ENCODE measurements at regions not wholly inside any gene's neighbourhood (a gene's known extent, or its start where the extent isn't known, plus 50 kb on each side); places are given as distances from the start of the nearest gene placed in this dataset.

DNA sequence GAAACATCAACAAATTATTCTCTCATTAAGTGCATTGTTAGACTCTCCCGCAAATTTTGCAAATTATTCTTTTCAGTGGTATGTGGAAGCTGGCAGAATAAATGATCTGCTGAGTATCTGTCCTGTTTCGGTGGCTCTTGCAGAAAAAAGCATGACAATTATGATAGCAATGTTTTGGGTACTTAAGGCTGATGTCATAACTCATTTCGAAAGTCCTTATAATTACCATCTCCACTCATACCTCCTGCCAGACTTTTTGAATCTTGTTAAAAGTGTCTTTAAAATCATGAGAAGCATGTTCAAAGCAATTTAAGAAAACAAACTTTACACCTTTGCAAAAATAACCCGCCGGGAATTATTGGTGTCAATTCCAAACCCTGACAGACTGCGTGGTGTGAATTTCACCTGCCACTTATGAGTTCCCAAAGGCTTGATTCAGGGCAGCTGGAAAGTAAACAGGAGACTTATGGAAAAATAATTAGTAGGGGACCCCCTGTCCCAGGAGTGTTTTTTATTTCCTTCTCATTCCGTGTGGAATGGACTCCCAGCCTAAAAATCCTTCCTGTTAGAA lies 87.6 kb upstream of the E2F3 start:
- DNase-seq = no peak

DNA sequence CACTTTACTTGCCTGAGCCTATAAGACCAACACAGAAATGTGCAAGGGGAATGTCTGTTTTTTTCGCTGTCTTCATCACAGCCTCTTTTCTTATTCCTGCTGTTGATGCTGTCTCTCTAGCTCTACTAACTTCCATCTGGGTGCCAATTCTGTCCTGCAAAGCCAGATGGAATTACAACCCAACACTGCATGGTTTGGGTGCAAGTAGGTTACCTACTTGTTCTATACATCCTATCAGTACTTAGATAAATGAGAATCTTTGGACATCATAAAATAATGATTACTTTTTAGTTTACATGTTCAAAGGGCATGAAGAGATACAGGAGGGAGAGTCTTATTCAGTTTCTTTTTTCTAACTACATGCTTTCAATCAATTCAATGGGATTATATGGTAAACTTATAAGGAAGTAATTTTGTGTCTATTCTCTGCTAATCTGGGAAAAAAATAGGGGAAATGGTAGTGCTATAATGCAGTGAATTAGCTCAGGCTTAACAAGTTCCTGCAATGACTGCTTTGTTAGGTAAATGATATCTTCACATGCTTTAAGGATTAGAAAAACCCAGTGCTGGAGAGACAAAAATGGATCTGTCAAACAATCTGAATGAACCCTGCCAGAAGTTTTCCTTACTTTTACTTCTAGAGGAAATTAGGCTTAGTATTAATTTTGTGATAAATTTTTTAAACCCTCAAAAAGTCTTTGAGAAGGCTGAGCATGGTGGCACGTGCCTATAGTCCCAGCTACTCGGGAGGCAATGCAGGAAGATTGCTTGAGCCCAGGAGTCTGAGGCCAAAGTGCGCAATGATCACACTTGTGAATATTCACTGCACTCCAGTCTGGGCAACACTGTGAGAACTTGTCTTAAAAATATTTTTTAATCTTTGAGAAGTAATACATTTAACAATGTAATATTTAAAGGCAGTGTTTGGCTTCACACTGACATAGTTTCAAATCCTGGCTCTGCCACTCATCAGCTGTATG lies 86.5 kb upstream of the E2F3 start:
- no peak for DNase-seq

DNA sequence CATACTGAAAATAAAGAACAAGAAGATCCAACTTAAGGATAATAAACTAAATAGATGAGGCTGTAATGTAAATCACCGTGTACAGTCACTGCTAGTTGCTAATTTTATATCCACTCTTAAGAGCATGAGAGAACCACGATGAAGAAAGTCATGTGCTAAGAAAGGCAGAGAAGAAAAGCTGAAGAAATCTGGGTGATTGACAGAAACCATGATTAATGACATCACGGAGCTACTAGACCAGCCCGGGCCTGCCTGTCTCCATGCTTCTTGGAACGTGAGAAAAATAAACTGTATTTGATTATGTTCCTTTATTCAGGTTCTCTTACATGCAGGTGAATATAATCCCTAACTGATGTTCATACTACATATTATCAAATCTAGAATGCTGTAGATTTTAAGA lies 84.2 kb upstream of the E2F3 start:
- DNase-seq = no peak

DNA sequence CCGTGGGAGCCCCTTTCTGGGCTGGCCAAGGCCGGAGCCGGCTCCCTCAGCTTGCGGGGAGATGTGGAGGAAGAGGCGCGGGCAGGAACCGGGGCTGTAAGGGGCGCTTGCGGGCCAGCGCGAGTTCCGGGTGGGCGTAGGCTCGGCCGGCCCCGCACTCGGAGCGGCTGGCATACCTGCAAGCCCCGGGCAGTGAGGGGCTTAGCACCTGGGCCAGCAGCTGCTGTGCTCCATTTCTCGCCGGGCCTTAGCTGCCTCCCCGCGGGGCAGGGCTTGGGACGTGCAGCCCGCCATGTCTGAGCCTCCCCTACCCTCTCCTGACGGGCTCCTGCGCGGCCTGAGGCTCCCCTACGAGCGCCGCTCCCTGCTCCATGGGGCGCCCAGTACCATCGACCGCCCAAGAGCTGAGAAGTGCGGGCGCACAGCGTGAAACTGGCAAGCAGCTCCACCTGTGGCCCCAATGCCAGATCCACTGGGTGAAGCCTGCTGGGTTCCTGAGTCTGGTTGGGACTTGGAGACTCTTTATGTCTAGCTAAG lies 82.8 kb upstream of the E2F3 start:
- DNase-seq = no peak

DNA sequence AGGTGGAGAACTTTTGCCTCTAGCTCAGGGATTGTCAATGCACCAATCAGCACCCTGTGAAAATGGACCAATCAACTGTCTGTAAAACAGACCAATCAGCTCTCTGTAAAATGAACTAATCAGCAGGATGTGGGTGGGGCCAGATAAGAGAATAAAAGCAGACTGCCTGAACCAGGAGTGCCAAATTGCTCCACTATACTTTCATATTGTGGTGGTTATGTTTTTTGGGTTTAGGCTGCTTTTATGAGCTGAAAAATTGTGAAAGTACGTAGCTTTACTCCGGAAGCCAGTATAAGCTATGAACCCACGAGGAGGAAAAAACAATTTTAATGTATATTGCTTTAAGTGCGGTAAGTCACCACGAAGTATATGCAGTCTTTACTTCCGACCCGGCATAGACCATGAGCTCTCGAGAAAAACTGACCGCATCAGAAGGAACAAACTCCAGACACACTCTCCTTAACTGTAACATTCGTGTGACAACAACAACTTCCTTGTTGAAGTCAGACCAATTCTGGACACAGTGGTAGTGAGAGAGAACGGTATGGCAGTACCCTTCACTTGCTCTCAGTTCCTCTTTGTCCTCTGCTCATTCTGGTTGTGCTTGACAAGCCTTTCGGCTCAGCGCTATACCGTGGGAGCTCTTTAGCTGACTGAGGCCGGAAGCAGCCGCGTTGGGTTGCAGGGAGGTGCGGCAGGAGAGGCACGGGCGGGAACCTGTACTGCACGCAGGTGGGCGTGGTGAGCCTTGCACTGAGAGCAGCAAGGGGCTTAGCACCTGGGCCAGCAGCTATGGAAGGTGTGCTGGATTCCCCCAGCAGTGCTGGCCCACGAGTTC lies 81.9 kb upstream of the E2F3 start:
- no peak for DNase-seq

DNA sequence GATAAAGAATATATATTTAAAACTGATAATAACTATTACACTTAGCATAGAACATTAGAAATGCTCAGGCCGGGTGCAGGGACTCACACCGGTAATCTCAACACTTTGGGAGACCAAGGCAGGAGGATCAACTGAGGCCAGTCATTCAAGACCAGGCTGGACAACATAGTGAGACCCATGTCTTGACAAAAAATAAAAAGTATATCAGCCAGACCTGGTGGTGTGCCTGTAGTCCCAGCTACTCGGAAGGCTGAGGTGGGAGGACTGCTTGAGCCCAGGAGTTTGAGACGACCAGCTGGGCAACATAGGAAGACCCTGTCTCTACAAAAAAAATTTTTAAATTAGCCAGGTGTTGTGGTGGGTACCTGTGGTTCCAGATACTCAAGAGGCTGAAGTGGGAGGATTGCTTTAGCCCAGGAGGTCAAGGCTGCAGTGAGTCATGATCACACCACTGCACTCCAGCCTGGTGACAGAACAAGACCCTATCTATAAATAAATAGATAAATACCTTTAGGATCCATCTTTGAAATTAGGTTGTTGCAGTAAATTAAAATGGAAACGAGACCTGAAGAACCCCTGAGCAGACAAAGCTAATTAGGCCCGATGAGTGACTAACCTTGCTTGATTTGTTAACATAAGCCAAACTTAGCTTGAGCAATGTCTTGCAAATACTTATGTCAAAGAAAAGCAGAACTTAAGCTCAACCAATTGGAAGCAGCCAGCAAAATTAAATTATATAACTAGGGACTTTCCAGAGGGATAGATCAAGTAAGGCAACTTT lies 75.8 kb upstream of the E2F3 start:
- no peak for DNase-seq

DNA sequence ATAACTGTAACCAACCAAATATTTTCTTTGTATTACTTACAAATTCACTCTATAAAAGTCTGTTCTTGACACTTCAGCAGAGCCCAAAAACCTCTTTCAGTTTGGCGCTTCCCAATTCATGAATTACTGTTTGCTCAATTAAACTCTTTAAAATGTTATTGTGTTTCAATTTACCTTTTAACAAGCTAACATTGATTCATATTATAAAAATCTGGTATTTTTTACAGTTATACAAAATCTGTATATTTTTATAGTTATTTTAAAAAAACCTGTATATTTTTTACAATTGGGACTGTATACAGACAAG lies 75.3 kb upstream of the E2F3 start:
- no peak for DNase-seq

DNA sequence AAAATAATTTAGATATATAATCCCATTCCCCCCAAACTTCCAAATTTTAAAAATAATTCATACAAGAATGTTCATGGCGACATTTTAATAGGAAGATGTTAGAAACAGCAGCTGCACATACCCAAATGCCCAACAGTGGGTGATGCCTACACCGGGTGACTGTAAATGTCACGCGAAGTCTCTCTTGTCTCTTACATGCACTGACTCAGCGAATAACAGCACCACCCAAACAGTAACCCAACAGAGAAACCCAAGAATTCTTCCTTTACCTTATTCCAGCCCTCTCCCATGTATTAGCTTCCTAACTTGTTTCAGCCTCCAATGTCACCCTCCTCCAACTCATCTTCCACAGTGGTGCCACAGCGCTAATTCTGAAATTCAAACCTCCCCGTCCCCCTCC lies 74.5 kb upstream of the E2F3 start:
- no peak for DNase-seq

DNA sequence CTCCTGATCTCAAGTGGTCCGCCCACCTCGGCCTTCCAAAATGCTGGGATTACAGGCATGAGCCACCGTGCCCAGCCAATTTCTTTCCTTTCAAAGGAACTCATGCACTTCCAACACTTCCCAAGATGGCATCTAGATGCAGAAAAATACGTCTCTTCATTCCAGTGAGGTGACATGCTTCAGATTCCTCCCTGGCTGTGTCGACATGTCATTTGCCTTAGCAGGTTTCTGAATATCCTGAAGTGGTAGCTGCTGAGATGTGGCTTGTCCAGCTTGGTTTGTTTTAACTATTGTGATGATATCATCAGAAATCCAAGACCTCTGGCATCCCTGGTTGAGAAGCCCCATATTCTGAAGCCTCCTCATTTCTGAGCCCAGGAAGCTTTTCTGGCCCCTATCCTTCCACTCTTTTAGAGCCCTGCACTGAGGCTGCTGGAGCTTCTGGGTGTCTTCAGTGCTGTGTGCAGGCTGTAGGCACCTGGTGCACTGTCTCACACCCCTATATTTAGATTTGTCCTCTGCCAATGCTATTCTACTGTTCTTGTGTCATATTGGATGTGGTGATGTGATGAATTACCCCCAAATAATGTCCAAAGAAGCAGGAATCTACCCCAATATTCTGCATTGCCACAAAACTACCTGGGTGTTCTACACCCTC lies 73.3 kb upstream of the E2F3 start:
- peak; percentile 73 for DNase-seq

DNA sequence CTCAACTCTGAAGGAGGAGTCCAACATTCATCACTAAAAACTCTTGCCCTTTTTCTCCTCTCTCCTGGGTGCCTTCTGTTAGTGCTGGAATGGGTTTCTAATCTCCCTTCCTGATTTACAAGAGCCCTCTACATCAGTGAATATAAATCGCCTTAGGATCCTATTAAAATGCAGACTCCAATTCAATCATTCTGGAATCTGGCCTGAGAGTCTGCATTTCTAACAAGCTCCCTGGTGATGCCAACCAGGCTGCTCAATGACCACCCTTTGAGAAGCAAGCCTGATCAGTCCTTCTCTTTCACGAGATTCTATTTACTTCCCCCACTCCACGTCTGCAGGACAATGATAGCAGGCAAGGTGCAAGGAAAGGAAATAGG lies 72.8 kb upstream of the E2F3 start:
- DNase-seq = no peak

DNA sequence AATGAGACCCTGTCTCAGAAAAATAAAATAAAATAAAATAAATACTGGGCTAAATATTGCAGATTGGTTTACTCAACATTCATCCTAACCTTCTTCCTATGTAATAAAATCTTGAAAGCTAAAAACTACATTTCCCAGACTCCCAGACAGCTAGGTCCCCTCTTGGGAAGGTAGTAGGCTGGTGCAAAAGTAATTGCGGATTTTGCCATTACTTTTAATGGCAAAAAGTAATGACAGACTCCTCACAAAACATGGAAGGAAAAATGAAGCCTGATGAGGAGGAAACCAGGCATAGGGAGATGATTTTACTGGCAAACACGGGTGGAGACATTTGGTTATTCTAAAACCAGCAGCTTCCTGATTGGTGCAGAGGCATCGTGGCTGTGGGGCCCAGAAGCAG lies 70.6 kb upstream of the E2F3 start:
- no peak for DNase-seq

DNA sequence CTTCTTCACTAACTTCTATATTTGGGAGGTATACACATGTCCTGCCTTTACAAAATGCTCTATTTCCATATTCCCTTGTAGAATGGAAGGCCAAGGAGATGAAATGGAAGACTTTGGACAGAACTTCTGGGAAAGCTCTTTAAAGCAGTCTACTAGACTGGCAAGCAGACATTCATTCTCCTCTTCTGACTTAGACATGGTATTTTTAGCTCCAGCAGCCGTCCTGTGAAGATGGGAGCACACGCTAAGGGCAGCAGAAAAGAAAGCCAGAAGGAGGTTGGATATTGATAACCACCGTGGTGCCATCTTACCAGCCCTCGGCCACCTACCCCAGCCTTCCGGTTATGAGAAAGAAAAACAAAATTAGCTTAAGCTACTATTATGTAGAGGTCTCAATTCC lies 70.1 kb upstream of the E2F3 start:
- DNase-seq = no peak

DNA sequence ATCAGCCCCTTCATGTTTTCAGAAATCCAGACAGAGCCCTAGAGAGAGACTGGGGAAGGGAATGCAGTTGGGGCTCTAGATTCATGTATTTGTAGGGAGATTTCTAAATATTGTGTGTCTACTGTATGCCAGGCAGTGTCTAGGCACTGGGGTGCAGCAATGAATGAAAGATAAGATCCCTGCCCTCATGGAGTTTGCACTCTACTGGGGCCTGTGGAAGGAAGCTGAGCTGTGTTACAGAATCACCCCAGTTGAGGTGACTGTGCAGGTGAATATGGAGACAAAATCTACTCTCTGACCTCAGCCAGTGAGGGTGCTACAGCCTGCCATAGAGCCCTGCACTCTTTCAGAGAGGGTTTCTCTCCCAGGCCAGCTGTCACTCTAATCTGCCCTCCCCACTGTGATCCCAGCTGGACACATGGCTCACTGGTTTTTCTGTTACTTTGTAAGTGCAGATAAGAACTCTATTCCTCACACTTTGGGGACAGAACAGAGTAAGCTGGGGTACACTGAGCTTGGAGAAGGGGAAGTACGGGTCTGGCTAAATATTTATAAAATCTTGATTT lies 69.2 kb upstream of the E2F3 start:
- DNase-seq = no peak

DNA sequence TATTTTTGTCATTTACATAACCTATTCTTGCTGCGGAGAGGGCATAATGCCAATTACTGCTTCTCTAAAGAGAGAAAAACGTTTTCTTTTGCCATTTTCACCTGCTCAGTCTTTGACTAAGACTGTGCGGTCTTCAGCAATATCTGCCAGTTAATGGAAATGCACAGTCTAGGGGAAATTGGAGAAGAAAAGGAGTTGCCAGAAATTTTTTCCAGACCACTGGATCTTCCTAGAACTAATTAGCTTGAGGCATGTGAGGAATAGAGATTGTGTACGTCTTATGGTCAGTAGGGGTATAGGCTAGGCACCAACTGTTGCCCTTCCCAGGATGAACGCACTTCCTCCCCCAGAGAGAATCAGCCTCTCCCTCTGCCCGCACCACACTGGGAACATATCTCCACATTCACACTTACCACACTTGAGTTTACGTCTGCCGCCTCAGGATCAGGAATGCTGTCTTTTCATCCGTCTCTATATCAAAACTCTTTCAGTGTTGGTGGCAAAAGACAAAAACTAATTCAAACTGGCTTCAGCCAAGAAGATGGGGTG lies 67.9 kb upstream of the E2F3 start:
- no peak for DNase-seq

DNA sequence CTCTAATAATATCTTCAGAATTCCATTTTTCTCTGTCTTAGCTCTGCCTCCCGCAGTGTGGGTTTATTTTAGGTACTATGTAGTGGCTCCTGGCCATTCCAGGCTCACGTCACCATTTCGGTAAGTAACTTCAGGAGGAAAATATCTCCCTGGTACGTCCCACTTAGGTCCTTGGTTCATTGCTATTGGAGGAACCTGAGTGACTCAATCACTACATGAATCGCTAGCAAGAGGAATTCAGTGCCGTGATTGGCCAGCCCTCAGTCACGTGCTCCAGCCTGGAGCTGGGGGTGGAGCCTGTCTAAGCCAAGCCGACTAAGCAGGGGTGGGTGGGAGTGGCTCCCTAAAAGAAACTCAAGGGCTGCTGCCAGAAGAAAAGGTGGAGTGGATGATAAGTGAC lies 67.3 kb upstream of the E2F3 start:
- DNase-seq = no peak

DNA sequence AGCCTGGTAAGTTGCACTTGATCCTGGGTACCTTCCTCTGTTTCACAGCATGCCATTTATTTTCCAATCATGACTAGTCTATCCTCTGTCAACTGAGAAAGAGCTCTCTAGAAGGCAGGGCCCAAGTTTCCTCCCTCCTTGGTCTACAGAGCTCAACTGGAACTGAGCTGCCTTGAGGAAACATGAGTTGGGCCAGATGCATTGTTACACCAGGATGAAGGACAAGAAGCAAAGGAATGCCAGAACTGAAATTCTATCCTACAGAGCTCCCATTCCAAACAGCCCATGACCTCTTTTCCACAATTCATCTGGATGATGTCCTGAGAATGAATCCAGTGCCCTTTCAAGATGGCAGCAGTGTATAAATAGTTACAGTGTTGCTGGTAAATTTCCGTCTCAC lies 66.7 kb upstream of the E2F3 start:
- DNase-seq = no peak

DNA sequence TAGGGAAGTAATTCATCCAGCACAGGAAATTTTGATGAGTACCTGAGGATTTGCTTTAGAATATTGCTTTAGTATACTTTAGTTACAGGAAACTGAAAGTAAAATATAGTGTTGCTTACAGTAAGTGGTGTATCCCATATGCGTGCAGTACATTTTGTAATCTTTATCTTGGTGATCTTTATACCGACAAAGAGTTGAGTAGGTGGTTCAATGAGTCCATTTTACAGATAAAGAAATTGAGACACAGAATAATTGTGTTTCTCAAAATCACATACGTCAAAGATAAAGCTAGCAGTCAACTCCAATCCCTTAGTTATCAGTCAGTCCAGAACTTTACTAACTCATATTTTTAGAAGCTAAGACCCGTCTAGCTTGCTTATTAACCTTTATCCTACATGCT lies 65.8 kb upstream of the E2F3 start:
- no peak for DNase-seq

DNA sequence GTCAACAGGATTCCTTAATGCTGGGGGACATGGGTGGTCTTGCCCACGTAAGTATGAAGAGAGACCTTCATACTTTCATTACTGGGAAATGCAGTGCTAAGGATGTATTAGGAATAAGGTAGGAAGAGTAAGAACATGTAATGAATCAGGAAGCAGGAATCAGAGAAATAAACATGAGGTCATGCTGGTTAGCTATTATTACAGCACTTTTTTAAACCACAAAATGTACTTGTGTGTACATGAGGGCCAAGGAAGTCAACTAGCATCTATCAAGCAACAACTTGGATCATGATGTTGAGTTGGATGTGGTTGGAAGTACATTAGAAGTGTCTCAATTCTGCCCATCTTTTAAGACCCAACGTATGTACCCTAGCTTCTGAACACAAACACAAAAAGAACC lies 63.5 kb upstream of the E2F3 start:
- no peak for DNase-seq

DNA sequence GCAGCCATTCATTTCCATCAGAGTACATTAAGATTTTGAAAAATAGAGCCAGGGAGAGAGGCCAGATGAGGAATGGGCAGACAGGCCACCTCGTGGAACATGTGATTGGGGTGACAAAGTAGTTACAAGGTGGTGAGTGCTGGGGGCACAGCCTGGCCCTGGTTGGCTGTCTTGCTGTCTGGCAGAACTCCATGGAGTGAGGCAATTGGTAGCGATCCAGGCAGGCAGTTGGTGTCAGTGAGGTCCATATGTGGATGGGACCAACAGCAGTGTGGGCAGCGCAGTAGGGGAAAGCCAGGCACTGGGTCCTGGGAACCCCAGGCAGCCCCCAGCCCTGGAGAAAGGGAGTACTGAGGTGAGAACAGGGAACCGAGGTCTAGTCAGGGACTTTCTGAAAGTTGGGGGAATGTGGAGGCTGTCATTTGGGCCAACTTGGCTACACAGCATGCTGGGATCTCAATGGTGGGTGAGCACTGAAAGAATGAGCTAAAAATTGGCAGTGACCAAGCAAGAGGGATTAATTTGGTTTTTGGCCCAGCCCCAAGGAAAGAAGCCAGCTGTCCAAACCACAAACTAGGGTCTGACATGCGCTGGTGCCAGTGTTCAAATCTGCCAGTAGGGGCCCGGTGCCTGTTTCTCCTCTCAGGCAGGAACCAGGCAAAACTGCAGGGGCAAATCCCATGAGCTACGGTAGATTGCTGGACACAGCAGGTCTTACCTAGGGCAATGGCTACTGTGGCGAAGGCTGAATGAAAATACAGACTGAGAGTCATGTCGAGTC lies 61.4 kb upstream of the E2F3 start:
- DNase-seq = no peak

DNA sequence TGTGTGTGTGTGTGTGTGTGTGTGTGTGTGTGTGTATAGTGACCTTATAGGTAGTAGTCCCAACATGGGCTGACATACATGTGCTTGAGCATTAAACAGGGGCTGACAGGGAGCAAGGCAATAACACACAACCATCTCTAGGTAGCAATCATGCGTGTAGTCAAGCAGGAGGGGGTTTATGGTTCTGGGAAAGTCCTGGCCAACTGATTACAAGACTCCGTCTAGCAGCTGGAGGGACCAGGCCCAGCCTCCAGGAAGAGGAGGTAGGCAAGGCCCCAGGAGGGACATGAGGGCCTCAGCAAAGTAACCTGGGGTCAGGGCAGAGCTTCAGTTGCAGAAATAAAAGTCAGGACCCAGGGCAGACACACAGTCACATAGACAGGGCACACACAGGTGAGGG lies 60.6 kb upstream of the E2F3 start:
- no peak for DNase-seq

DNA sequence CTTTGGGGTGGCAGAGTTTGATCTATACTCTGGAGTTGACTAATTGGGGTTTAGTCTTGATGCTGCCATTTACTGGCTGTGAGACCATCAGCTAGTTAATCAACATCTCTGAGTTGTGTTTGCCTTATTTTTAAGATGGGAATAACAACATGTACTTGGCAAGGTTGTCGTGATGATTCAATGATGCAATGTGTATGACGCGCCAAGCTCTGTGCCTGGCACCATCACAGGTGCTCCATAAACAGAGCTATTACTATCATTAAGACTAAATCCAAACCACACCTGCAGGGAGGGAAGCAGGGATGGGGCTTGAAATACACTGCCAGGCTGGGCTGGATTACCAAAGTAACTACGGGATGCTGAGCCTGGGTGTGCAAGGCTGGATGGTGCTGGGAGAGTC lies 60.1 kb upstream of the E2F3 start:
- no peak for DNase-seq

Data from islet precursor cell (in vitro differentiated cells).